HCT116 (cell line): ENCODE measurements at regions not wholly inside any gene's neighbourhood (a gene's known extent, or its start where the extent isn't known, plus 50 kb on each side); places are given as distances from the start of the nearest gene placed in this dataset.

ENCODE experiments used
- ATAC-seq: fragments of 200-7000 bp; cut with Tn5 transposase; 2 replicates; pipeline ENCODE4 v1.9.1; 2020; ENCODE audit warnings: mild to moderate bottlenecking, moderate library complexity
- BruUV-seq: library from RNA; stranded (reverse); fragments of 400-500 nt; replicated peaks from 2 replicates; lab custom pipeline; 2021; lab: Mats Ljungman, UMichigan
- CTCF ChIA-PET: fragments of 300-600 bp; sonication (Branson Sonifier 250); formaldehyde crosslinking; loops from one replicate; lab custom pipeline; 2021; ENCODE audit warnings: antibody characterized with exemption; lab: Charles Lee
- POLR2A ChIA-PET: fragments of 300-600, 350-600 bp; sonication (Branson Sonifier 250); formaldehyde crosslinking; loops from one replicate; lab custom pipeline; 2021; ENCODE audit warnings: antibody characterized with exemption; lab: Charles Lee
- RAD21 ChIA-PET, 2 experiments: fragments of 300-600 bp; sonication (Branson Sonifier 250); formaldehyde crosslinking; loops; one replicate each; lab custom pipeline; 2023; ENCODE audit warnings: low total read pairs in 2 of 2; ENCODE audit not compliant: uncharacterized antibody in 2 of 2, unreplicated experiment in 2 of 2, low non-redundant PET in 1 of 2; lab: Charles Lee
- DNase-seq: peaks from one replicate; pipeline ENCODE4 v3.0.0-alpha.2; 2010; ENCODE audit warnings: low read depth, low spot score
- H2AFZ ChIP-seq: fragments of 200-600 bp; shearing (Covaris generic), sonication (generic); 2 replicates; pipeline ENCODE4 v1.6.1; 2017; ENCODE audit warnings: low read depth, mixed run types, mixed read lengths, antibody characterized with exemption, low read length; ENCODE audit not compliant: poor library complexity, severe bottlenecking
- H3K27ac ChIP-seq: 2 replicates; pipeline ENCODE4 v1.5.1; 2012; ENCODE audit warnings: low read depth, low read length
- H3K27me3 ChIP-seq: fragments of 200-600 bp; sonication (generic); 2 replicates; pipeline ENCODE4 v1.6.1; 2016; ENCODE audit warnings: mixed run types, low read length, mixed read lengths; ENCODE audit not compliant: insufficient read depth
- H3K36me3 ChIP-seq, 2 experiments: fragments of 200-500 bp in 1 of 2; fragments of 200-600 bp in 1 of 2; sonication (Bioruptor generic) in 1 of 2; sonication (generic) in 1 of 2; 2 replicates each; pipeline versions ENCODE4 v1.5.1 to v1.6.1; 2014 to 2016; ENCODE audit warnings: low read length in 2 of 2, inconsistent platforms in 1 of 2, mixed read lengths in 1 of 2, mixed run types in 1 of 2; ENCODE audit not compliant: insufficient read depth in 2 of 2, control insufficient read depth in 1 of 2
- H3K4me1 ChIP-seq, 2 experiments: fragments of 200-600 bp in 1 of 2; sonication (generic) in 1 of 2; 2 replicates each; pipeline versions ENCODE4 v1.5.1 to v1.6.1; 2012 to 2017; ENCODE audit warnings: low read length in 2 of 2, inconsistent platforms in 1 of 2, mild to moderate bottlenecking in 1 of 2, mixed read lengths in 1 of 2, mixed run types in 1 of 2, moderate library complexity in 1 of 2; ENCODE audit not compliant: insufficient read depth in 2 of 2, control insufficient read depth in 1 of 2
- H3K4me2 ChIP-seq: fragments of 200-600 bp; sonication (generic); 2 replicates; pipeline ENCODE4 v1.6.1; 2017; ENCODE audit warnings: mixed run types, low read length, mixed read lengths
- H3K4me3 ChIP-seq, 2 experiments: fragments of 200-600 bp in 1 of 2; sonication (generic) in 1 of 2; replicated peaks in 1 of 2; 2 replicates each; pipeline ENCODE4 v1.5.1; 2011 to 2016; ENCODE audit warnings: low read length in 2 of 2, control low read depth in 1 of 2, low read depth in 1 of 2, mild to moderate bottlenecking in 1 of 2, mixed read lengths in 1 of 2, mixed run types in 1 of 2
- H3K79me2 ChIP-seq: fragments of 200-600 bp; sonication (generic); 2 replicates; pipeline ENCODE4 v1.6.1; 2017; ENCODE audit warnings: mild to moderate bottlenecking, mixed run types, low read length, moderate library complexity, mixed read lengths; ENCODE audit not compliant: insufficient read depth
- H3K9ac ChIP-seq: fragments of 200-600 bp; sonication (generic); 2 replicates; pipeline ENCODE4 v1.6.1; 2016; ENCODE audit warnings: low read length, mixed read lengths
- H3K9me2 ChIP-seq: fragments of 200-600 bp; sonication (generic), shearing (Covaris generic); 2 replicates; pipeline ENCODE4 v1.6.1; 2017; ENCODE audit warnings: mixed run types, mild to moderate bottlenecking, moderate library complexity; ENCODE audit not compliant: insufficient read depth
- H3K9me3 ChIP-seq, 2 experiments: fragments of 200-500 bp in 1 of 2; fragments of 200-600 bp in 1 of 2; sonication (Bioruptor generic) in 1 of 2; sonication (generic) in 1 of 2; 2 replicates each; pipeline ENCODE4 v1.6.1; 2014 to 2017; ENCODE audit warnings: low read length in 2 of 2, mixed read lengths in 2 of 2, inconsistent platforms in 1 of 2, low read depth in 1 of 2, mild to moderate bottlenecking in 1 of 2, mixed run types in 1 of 2, moderate library complexity in 1 of 2; ENCODE audit not compliant: control insufficient read depth in 1 of 2, insufficient read depth in 1 of 2
- H4K20me1 ChIP-seq: fragments of 200-600 bp; sonication (generic), shearing (Covaris generic); 2 replicates; pipeline ENCODE4 v1.6.1; 2017; ENCODE audit warnings: mixed run types, mild to moderate bottlenecking, moderate library complexity; ENCODE audit not compliant: insufficient read depth
- EGR1 ChIP-seq: IDR thresholded peaks from 2 replicates; pipeline ENCODE4 v1.6.1; 2012; ENCODE audit warnings: low read depth
- ELF1 ChIP-seq: IDR thresholded peaks from 2 replicates; pipeline ENCODE4 v1.6.1; 2012; ENCODE audit warnings: low read depth, borderline replicate concordance
- EZH2 ChIP-seq: fragments of 200-600 bp; sonication (generic); IDR thresholded peaks from 2 replicates; pipeline ENCODE4 v1.6.1; 2017; ENCODE audit warnings: antibody characterized with exemption, mixed run types
- FOSL1 ChIP-seq: IDR thresholded peaks from 2 replicates; pipeline ENCODE4 v1.6.1; 2012; ENCODE audit warnings: low read depth
- POLR2A ChIP-seq: IDR thresholded peaks from 2 replicates; pipeline ENCODE4 v1.7.0; 2011; ENCODE audit warnings: borderline replicate concordance; ENCODE audit not compliant: insufficient read depth, insufficient read length; ENCODE audit errors: extremely low read depth
- POLR2AphosphoS5 ChIP-seq: IDR thresholded peaks from 2 replicates; pipeline ENCODE4 v1.6.1; 2011; ENCODE audit warnings: mild to moderate bottlenecking, low read depth, low read length, moderate library complexity
- SIN3A ChIP-seq: IDR thresholded peaks from 2 replicates; pipeline ENCODE4 v1.6.1; 2012; ENCODE audit warnings: low read depth
- SP1 ChIP-seq: IDR thresholded peaks from 2 replicates; pipeline ENCODE4 v1.6.1; 2012; ENCODE audit warnings: low read depth
- SRF ChIP-seq: IDR thresholded peaks from 2 replicates; pipeline ENCODE4 v1.6.1; 2012; ENCODE audit warnings: low read depth
- ZFX ChIP-seq: fragments of 450-650 bp; IDR thresholded peaks from 2 replicates; pipeline ENCODE4 v1.6.1; 2017
- ZNF274 ChIP-seq: fragments of 200-500 bp; sonication (Bioruptor generic); IDR thresholded peaks from 2 replicates; pipeline ENCODE4 v1.6.1; 2014; ENCODE audit warnings: mild to moderate bottlenecking, low read depth, low read length, inconsistent platforms
- intact Hi-C: fragments of 100-400 bp; cut with micrococcal nuclease; formaldehyde crosslinking; loops from 2 replicates; pipeline ENCODE4 v1.10.0; 2022
- TF ChIP-seq, protein P1 (sequence below): IDR thresholded peaks from 2 replicates; pipeline ENCODE4 v1.6.1; 2012
- TF ChIP-seq, protein P2 (sequence below): IDR thresholded peaks from 2 replicates; pipeline ENCODE4 v1.6.1; 2011; ENCODE audit warnings: mild to moderate bottlenecking, low read length, moderate library complexity; ENCODE audit not compliant: insufficient replicate concordance; ENCODE audit errors: extremely low read depth

- DNase-seq: no peak
- Histone ChIP-seq H3K27me3 (no peaks in the 10 kb centered on the region), H2AFZ (no peak overlapping the region), H3K9me3 (peaks cover 0 to 20% of the 10 kb centered on the region in 2 experiments; a peak in 2 of 4 replicates), H4K20me1 (no peaks in the 10 kb centered on the region; the same call in 1 of the 2 replicates), H3K9me2 (no peaks in the 10 kb centered on the region), H3K4me3 (no peak overlapping the region), H3K9ac (no peak overlapping the region), H3K79me2 (no peaks in the 10 kb centered on the region), H3K27ac (no peak overlapping the region), H3K4me2 (no peak overlapping the region), H3K36me3 (no peaks in the 10 kb centered on the region), H3K4me1 (no peaks in the 10 kb centered on the region)
- ChIA-PET CTCF (no interaction called here), POLR2A (no interaction called here), RAD21 (no interaction called here)
- intact Hi-C loops: no loop called here
- no peak for ATAC-seq
- no TSS peak for BruUV-seq
- no peak for TF ChIP-seq ZNF274
- TF ChIP-seq, all 23 proteins: peak for 0
Observed at GRCh38 chr10:56212951-56213350, 148.1 kb downstream of the ZWINT start.

DNA sequence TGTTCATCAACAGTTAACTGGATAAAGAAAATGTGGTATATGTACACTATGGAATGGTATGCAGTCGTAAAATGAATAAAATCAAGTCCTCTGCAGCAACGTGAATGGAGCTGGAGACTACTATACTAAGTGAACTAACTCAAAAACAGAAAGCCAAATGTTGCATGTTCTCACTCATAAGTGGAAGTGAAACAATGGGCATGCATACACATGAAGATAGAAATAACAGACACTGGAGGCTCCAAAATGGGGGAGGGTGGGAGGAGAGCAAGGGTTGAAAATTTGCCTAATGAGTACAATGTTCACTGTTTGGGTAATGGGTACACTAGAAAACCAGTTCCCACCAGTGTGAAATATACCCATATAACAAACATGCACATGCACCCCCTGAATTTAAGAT lies 179.5 kb downstream of the ZWINT start:
- no peaks in the 10 kb centered on the region for H3K4me1 ChIP-seq
- no peaks in the 10 kb centered on the region for H3K27me3 ChIP-seq
- intact Hi-C loops: no loop called here
- no peak overlapping the region for H3K4me3 ChIP-seq
- H3K9ac ChIP-seq: no peak overlapping the region
- H3K36me3 ChIP-seq: no peaks in the 10 kb centered on the region
- TF ChIP-seq EGR1: no peak
- H3K27ac ChIP-seq: no peak overlapping the region
- peaks cover 9 to 10% of the 10 kb centered on the region in 2 experiments; a peak in 3 of 4 replicates for H3K9me3 ChIP-seq
- no peaks in the 10 kb centered on the region for H3K9me2 ChIP-seq
- ATAC-seq (no peak), DNase-seq (no peak)
- RAD21 ChIA-PET: no interaction called here
- no peaks in the 10 kb centered on the region for H3K79me2 ChIP-seq
- no peaks in the 10 kb centered on the region for H4K20me1 ChIP-seq
- no TSS peak for BruUV-seq
- POLR2A ChIA-PET: no interaction called here
- CTCF ChIA-PET: no interaction called here
- H3K4me2 ChIP-seq: no peak overlapping the region
- no peak overlapping the region for H2AFZ ChIP-seq

GRCh38 chr10:56178210-56178609 lies 182.8 kb downstream of the ZWINT start:
- intact Hi-C loops: no loop called here
- no peak overlapping the region for H2AFZ ChIP-seq
- H4K20me1 ChIP-seq: no peaks in the 10 kb centered on the region
- H3K27ac ChIP-seq: no peak overlapping the region
- H3K36me3 ChIP-seq: no peaks in the 10 kb centered on the region
- BruUV-seq: no TSS peak
- ChIA-PET POLR2A (no interaction called here), CTCF (no interaction called here), RAD21 (no interaction called here)
- no peak for ATAC-seq
- no peak overlapping the region for H3K4me3 ChIP-seq
- H3K79me2 ChIP-seq: no peaks in the 10 kb centered on the region
- no peak overlapping the region for H3K4me2 ChIP-seq
- no peak for DNase-seq
- H3K9me3 ChIP-seq: peaks cover 6 to 9% of the 10 kb centered on the region in 2 experiments; a peak in 3 of 4 replicates
- H3K9me2 ChIP-seq: no peaks in the 10 kb centered on the region
- H3K9ac ChIP-seq: no peak overlapping the region
- H3K27me3 ChIP-seq: no peaks in the 10 kb centered on the region
- no peaks in the 10 kb centered on the region for H3K4me1 ChIP-seq
- TF ChIP-seq EZH2 (no peak), SP1 (no peak), POLR2AphosphoS5 (no peak), EGR1 (no peak), FOSL1 (no peak), ZFX (no peak), SRF (no peak), SIN3A (no peak), POLR2A (no peak), ELF1 (no peak)
- TF ChIP-seq, protein P1, sequence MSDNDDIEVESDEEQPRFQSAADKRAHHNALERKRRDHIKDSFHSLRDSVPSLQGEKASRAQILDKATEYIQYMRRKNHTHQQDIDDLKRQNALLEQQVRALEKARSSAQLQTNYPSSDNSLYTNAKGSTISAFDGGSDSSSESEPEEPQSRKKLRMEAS: no peak
- TF ChIP-seq, protein P2, sequence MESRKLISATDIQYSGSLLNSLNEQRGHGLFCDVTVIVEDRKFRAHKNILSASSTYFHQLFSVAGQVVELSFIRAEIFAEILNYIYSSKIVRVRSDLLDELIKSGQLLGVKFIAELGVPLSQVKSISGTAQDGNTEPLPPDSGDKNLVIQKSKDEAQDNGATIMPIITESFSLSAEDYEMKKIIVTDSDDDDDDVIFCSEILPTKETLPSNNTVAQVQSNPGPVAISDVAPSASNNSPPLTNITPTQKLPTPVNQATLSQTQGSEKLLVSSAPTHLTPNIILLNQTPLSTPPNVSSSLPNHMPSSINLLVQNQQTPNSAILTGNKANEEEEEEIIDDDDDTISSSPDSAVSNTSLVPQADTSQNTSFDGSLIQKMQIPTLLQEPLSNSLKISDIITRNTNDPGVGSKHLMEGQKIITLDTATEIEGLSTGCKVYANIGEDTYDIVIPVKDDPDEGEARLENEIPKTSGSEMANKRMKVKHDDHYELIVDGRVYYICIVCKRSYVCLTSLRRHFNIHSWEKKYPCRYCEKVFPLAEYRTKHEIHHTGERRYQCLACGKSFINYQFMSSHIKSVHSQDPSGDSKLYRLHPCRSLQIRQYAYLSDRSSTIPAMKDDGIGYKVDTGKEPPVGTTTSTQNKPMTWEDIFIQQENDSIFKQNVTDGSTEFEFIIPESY: no peak
